ENCODE measurements at regions not wholly inside any gene's neighbourhood (a gene's known extent, or its start where the extent isn't known, plus 50 kb on each side); places are given as distances from the start of the nearest gene placed in this dataset.
A peak's percentile ranks its signal among the peaks of the same experiment; 100 is the strongest.

DNA sequence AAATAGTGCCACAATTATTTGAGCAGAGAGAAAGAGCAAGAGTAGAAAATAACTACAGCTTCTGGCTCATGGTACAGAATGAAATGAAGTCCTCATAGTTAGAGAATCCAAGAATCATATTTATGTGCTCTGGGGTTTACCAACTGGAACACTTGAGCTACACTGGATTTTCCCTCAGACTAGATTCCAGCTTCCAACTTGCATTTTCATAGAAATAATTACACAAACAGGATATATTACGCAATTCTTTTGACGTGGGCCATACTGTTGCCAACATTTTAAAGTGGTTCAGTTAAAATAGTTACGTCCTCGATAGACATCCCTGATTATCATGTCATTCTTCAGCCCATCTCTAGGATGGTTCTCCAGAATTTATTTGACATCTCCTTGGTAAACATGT, 129.2 kb downstream of the ETAA1 start:
- WGBS, 2 donors: 39 to 50% methylated on average over 4 of the region's 4 CpGs
- no peak overlapping the region for H3K4me3 ChIP-seq
- no peaks in the 10 kb centered on the region for H3K27me3 ChIP-seq (ENCODE audit: control insufficient read depth in 3 of 3, insufficient read depth in 3 of 3, low read length in 2 of 3)
- H3K27ac ChIP-seq (ENCODE audit: low read depth in 1 of 2, low read length in 1 of 2): no peak overlapping the region
- TF ChIP-seq, protein P1, sequence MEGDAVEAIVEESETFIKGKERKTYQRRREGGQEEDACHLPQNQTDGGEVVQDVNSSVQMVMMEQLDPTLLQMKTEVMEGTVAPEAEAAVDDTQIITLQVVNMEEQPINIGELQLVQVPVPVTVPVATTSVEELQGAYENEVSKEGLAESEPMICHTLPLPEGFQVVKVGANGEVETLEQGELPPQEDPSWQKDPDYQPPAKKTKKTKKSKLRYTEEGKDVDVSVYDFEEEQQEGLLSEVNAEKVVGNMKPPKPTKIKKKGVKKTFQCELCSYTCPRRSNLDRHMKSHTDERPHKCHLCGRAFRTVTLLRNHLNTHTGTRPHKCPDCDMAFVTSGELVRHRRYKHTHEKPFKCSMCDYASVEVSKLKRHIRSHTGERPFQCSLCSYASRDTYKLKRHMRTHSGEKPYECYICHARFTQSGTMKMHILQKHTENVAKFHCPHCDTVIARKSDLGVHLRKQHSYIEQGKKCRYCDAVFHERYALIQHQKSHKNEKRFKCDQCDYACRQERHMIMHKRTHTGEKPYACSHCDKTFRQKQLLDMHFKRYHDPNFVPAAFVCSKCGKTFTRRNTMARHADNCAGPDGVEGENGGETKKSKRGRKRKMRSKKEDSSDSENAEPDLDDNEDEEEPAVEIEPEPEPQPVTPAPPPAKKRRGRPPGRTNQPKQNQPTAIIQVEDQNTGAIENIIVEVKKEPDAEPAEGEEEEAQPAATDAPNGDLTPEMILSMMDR (IDR thresholded peaks at IDR 0.05; ENCODE audit: control extremely low read depth, extremely low read depth): no peak
- no peaks in the 10 kb centered on the region for H3K36me3 ChIP-seq (ENCODE audit: control insufficient read depth in 4 of 4, insufficient read depth in 4 of 4, low read length in 4 of 4)
- H3K9ac ChIP-seq (ENCODE audit: insufficient read depth in 1 of 2, low read length in 2 of 2): no peak overlapping the region
- H3K4me1 ChIP-seq (ENCODE audit: control insufficient read depth in 5 of 5, insufficient read depth in 5 of 5, low read length in 5 of 5): peaks cover 0 to 31% (median 2%) of the 10 kb centered on the region in 5 donors
- DNase-seq (peak in 2 of 3 donors; percentile 80 to 91), ATAC-seq (ENCODE audit: insufficient read depth, low FRiP score) (no peak)
- peaks cover 0 to 2% (median 0%) of the 10 kb centered on the region in 4 donors for H3K9me3 ChIP-seq (ENCODE audit: control insufficient read depth in 4 of 4, insufficient read depth in 3 of 4, low read length in 3 of 4)

GRCh38 chr2:67528320-67528719, 131.2 kb downstream of the ETAA1 start:
- Histone ChIP-seq H3K27me3 (ENCODE audit: control insufficient read depth in 3 of 3, insufficient read depth in 3 of 3, low read length in 2 of 3) (no peaks in the 10 kb centered on the region), H3K4me1 (ENCODE audit: control insufficient read depth in 5 of 5, insufficient read depth in 5 of 5, low read length in 5 of 5) (peaks cover 0 to 19% (median 2%) of the 10 kb centered on the region in 5 donors), H3K9me3 (ENCODE audit: control insufficient read depth in 4 of 4, insufficient read depth in 3 of 4, low read length in 3 of 4) (no peaks in the 10 kb centered on the region), H3K27ac (ENCODE audit: low read depth in 1 of 2, low read length in 1 of 2) (no peak overlapping the region), H3K36me3 (ENCODE audit: control insufficient read depth in 4 of 4, insufficient read depth in 4 of 4, low read length in 4 of 4) (no peaks in the 10 kb centered on the region), H3K4me3 (no peak overlapping the region), H3K9ac (ENCODE audit: insufficient read depth in 1 of 2, low read length in 2 of 2) (no peak overlapping the region)
- TF ChIP-seq, protein P1 (IDR thresholded peaks at IDR 0.05; ENCODE audit: control extremely low read depth, extremely low read depth): no peak
- WGBS, 2 donors: 88 to 94% methylated on average over 5 of the region's 5 CpGs
- ATAC-seq (ENCODE audit: insufficient read depth, low FRiP score): no peak
- no peak for DNase-seq

DNA sequence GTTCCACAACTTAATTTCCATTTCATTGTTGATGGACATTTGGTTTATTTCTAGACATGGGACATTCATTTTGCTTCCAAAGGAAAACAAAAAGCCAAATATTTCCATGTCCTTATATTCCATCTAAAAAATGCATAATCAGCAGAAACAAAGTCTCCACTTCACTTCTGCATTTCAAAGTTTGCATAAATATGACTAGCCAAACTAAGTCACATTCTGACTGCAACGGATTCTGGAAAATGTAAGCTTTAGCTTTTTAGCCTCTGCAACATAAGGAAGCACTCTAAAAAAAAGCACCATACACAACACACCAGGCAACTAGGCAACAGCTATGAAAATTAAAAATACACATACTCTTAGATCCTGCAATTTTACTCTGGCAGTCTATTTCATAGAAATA, 135.3 kb downstream of the ETAA1 start:
- Histone ChIP-seq H3K4me1 (ENCODE audit: control insufficient read depth in 5 of 5, insufficient read depth in 5 of 5, low read length in 5 of 5) (peaks cover 0 to 9% (median 0%) of the 10 kb centered on the region in 5 donors), H3K27ac (ENCODE audit: low read depth in 1 of 2, low read length in 1 of 2) (no peak overlapping the region), H3K9me3 (ENCODE audit: control insufficient read depth in 4 of 4, insufficient read depth in 3 of 4, low read length in 3 of 4) (no peaks in the 10 kb centered on the region), H3K27me3 (ENCODE audit: control insufficient read depth in 3 of 3, insufficient read depth in 3 of 3, low read length in 2 of 3) (no peaks in the 10 kb centered on the region), H3K4me3 (no peak overlapping the region), H3K36me3 (ENCODE audit: control insufficient read depth in 4 of 4, insufficient read depth in 4 of 4, low read length in 4 of 4) (no peaks in the 10 kb centered on the region), H3K9ac (ENCODE audit: insufficient read depth in 1 of 2, low read length in 2 of 2) (no peak overlapping the region)
- peak in 2 of 3 donors; percentile 63 to 75 for DNase-seq
- TF ChIP-seq, protein P1 (IDR thresholded peaks at IDR 0.05; ENCODE audit: control extremely low read depth, extremely low read depth): no peak
- 71 to 75% methylated on average over 1 of the region's 1 CpG for WGBS, 2 donors
- no peak for ATAC-seq (ENCODE audit: insufficient read depth, low FRiP score)

GRCh38 chr2:67534745-67535144, 137.6 kb downstream of the ETAA1 start:
- TF ChIP-seq, protein P1 (IDR thresholded peaks at IDR 0.05; ENCODE audit: control extremely low read depth, extremely low read depth): no peak
- DNase-seq: no peak
- H3K27me3 ChIP-seq (ENCODE audit: control insufficient read depth in 3 of 3, insufficient read depth in 3 of 3, low read length in 2 of 3): no peaks in the 10 kb centered on the region
- ATAC-seq (ENCODE audit: insufficient read depth, low FRiP score): no peak
- H3K9me3 ChIP-seq (ENCODE audit: control insufficient read depth in 4 of 4, insufficient read depth in 3 of 4, low read length in 3 of 4): no peaks in the 10 kb centered on the region
- no peak overlapping the region for H3K4me3 ChIP-seq
- WGBS, 2 donors: 72 to 89% methylated on average over 1 of the region's 1 CpG
- peaks cover 0 to 9% (median 0%) of the 10 kb centered on the region in 5 donors for H3K4me1 ChIP-seq (ENCODE audit: control insufficient read depth in 5 of 5, insufficient read depth in 5 of 5, low read length in 5 of 5)
- no peaks in the 10 kb centered on the region for H3K36me3 ChIP-seq (ENCODE audit: control insufficient read depth in 4 of 4, insufficient read depth in 4 of 4, low read length in 4 of 4)
- no peak overlapping the region for H3K27ac ChIP-seq (ENCODE audit: low read depth in 1 of 2, low read length in 1 of 2)
- H3K9ac ChIP-seq (ENCODE audit: insufficient read depth in 1 of 2, low read length in 2 of 2): no peak overlapping the region
